Keratinocyte (primary cell): ENCODE measurements at regions not wholly inside any gene's neighbourhood (a gene's known extent, or its start where the extent isn't known, plus 50 kb on each side); places are given as distances from the start of the nearest gene placed in this dataset.

Experiments
- DNase-seq: peaks from one replicate; pipeline ENCODE4 v3.0.0-alpha.2; 2011; ENCODE audit warnings: low read depth, missing footprints, low spot score
- FAIRE-seq: peaks from 2 replicates; lab custom pipeline; 2011; peaks lifted over from hg19 to GRCh38; lab: Jason Lieb, UNC
- H2AFZ ChIP-seq: 2 replicates; pipeline ENCODE4 v1.6.0; 2012; ENCODE audit warnings: low read length, control low read depth, inconsistent platforms; ENCODE audit not compliant: control insufficient read depth
- H3K27ac ChIP-seq: 2 replicates; pipeline ENCODE4 v1.5.1; 2011; ENCODE audit warnings: low read length; ENCODE audit not compliant: control insufficient read depth, insufficient read depth
- H3K27me3 ChIP-seq: 3 replicates; pipeline ENCODE4 v1.6.0; 2011; ENCODE audit warnings: low read length; ENCODE audit not compliant: control insufficient read depth, insufficient read depth; ENCODE audit errors: extremely low read depth
- H3K36me3 ChIP-seq, 2 experiments: 2 replicates in 1 of 2; 3 replicates in 1 of 2; pipeline ENCODE4 v1.5.1; 2011; ENCODE audit warnings: low read length in 2 of 2, mild to moderate bottlenecking in 1 of 2; ENCODE audit not compliant: control insufficient read depth in 2 of 2, insufficient read depth in 2 of 2; ENCODE audit errors: extremely low read depth in 1 of 2
- H3K4me1 ChIP-seq: 3 replicates; pipeline ENCODE4 v1.5.1; 2011; ENCODE audit warnings: low read length; ENCODE audit not compliant: control insufficient read depth, insufficient read depth; ENCODE audit errors: extremely low read depth
- H3K4me2 ChIP-seq: 3 replicates; pipeline ENCODE4 v1.6.0; 2011; ENCODE audit warnings: low read depth, low read length; ENCODE audit not compliant: control insufficient read depth, insufficient read depth; ENCODE audit errors: extremely low read depth
- H3K4me3 ChIP-seq, 3 experiments: fragments of 200-600 bp in 1 of 3; sonication (generic) in 1 of 3; 2 replicates in 2 of 3; 3 replicates in 1 of 3; pipeline ENCODE4 v1.5.1; 2011 to 2016; ENCODE audit warnings: low read length in 3 of 3, mild to moderate bottlenecking in 3 of 3, control low read depth in 2 of 3, inconsistent platforms in 1 of 3, low read depth in 1 of 3, mixed read lengths in 1 of 3, mixed run types in 1 of 3, moderate library complexity in 1 of 3; ENCODE audit not compliant: control insufficient read depth in 2 of 3, insufficient read depth in 2 of 3; ENCODE audit errors: extremely low read depth in 1 of 3
- H3K79me2 ChIP-seq: 2 replicates; pipeline ENCODE4 v1.6.0; 2012; ENCODE audit warnings: low read length; ENCODE audit not compliant: control insufficient read depth, insufficient read depth
- H3K9ac ChIP-seq: 3 replicates; pipeline ENCODE4 v1.6.0; 2011; ENCODE audit warnings: low read length; ENCODE audit not compliant: control insufficient read depth, insufficient read depth; ENCODE audit errors: extremely low read depth
- H3K9me1 ChIP-seq: 3 replicates; pipeline ENCODE4 v1.6.0; 2011; ENCODE audit warnings: low read length; ENCODE audit not compliant: control insufficient read depth, insufficient read depth; ENCODE audit errors: extremely low read depth
- H3K9me3 ChIP-seq: 2 replicates; pipeline ENCODE4 v1.5.1; 2012; ENCODE audit warnings: low read depth, low read length; ENCODE audit not compliant: control insufficient read depth
- H4K20me1 ChIP-seq: 3 replicates; pipeline ENCODE4 v1.6.0; 2011; ENCODE audit warnings: low read length; ENCODE audit not compliant: control insufficient read depth, insufficient read depth; ENCODE audit errors: extremely low read depth
- EZH2 ChIP-seq: IDR thresholded peaks from one replicate; pipeline ENCODE4 v1.6.1; 2012; ENCODE audit warnings: inconsistent platforms, mild to moderate bottlenecking, low read length, moderate library complexity
- dilution Hi-C: fragments of 300-500 bp; cut with MboI; formaldehyde crosslinking; loops from one replicate; pipeline ENCODE4 v1.7.0; 2020; ENCODE audit warnings: low sequenced_read_pairs; ENCODE audit not compliant: extremely low pct_ligation_motif_present
- TF ChIP-seq, protein P1 (sequence below), 3 experiments: IDR thresholded peaks in 1 of 3; conservative IDR thresholded peaks in 1 of 3; optimal IDR thresholded peaks in 1 of 3; 2 replicates in 2 of 3; 3 replicates in 1 of 3; pipeline versions ENCODE3 to v1.5.1; 2011; ENCODE audit warnings: low read length in 3 of 3, mild to moderate bottlenecking in 3 of 3, moderate library complexity in 2 of 3, control low read depth in 1 of 3, inconsistent platforms in 1 of 3; ENCODE audit not compliant: insufficient read depth in 2 of 3; ENCODE audit errors: extremely low read depth in 1 of 3

DNA sequence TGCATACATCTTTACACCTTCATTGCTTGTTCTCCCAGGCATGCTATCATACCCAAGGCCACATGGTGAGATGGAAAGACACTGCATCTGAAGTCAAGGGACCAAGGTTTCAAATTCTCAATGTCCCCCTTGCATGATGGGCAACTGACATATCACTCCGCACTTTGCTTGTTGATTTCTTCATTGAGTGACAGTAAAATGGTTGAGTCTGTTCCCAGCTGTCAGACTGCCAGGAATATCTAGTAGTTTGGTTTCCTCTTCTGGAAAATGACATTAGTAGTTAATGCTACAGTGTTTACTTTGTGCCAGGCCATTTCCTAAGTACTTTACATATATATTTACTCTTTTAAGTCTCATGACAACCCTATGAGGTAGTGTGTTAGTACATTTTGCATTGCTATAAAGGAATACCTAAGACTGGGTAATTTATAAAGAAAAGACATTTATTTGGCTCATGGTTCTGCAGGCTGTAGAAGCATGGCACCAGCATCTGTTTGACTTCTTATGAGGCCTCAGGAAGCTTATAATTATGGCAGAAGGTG lies 114.4 kb downstream of the PCSK1 start:
- FAIRE-seq: no peak

DNA sequence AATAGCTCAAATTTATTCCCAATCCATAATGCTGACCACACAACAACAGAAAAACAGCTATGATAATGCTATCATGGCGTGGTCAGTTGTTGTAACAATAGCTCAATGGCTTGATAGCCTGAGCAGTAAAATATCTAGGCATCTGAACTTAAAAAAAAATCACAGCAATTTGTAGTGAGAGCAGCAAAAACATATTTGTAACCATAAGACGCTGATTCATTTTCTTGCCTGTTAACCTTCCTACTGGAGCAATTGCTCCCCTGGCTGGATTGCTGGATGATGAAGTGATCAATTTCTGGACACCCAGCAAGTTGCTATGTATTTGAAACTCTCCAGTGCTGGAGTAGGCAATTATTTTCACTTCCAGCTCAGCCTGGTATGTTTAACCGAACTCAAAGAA lies 115.1 kb downstream of the PCSK1 start:
- H3K9me3 ChIP-seq: no peaks in the 10 kb centered on the region
- peaks cover 0 to 1% of the 10 kb centered on the region in 2 experiments for H3K36me3 ChIP-seq
- no peak overlapping the region for H3K4me3 ChIP-seq
- H3K9ac ChIP-seq: no peak overlapping the region
- no peaks in the 10 kb centered on the region for H4K20me1 ChIP-seq
- no peaks in the 10 kb centered on the region for H3K79me2 ChIP-seq
- H3K27ac ChIP-seq: no peak overlapping the region
- TF ChIP-seq EZH2: no peak
- TF ChIP-seq, protein P1, sequence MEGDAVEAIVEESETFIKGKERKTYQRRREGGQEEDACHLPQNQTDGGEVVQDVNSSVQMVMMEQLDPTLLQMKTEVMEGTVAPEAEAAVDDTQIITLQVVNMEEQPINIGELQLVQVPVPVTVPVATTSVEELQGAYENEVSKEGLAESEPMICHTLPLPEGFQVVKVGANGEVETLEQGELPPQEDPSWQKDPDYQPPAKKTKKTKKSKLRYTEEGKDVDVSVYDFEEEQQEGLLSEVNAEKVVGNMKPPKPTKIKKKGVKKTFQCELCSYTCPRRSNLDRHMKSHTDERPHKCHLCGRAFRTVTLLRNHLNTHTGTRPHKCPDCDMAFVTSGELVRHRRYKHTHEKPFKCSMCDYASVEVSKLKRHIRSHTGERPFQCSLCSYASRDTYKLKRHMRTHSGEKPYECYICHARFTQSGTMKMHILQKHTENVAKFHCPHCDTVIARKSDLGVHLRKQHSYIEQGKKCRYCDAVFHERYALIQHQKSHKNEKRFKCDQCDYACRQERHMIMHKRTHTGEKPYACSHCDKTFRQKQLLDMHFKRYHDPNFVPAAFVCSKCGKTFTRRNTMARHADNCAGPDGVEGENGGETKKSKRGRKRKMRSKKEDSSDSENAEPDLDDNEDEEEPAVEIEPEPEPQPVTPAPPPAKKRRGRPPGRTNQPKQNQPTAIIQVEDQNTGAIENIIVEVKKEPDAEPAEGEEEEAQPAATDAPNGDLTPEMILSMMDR (optimal IDR thresholded peaks at IDR 0.05 in 1 of 3, IDR thresholded peaks at IDR 0.05 in 1 of 3, conservative IDR thresholded peaks at IDR 0.05 in 1 of 3; ENCODE audit: extremely low read depth in 1 of 3, insufficient read depth in 2 of 3, low read length in 3 of 3): no peak
- no peak overlapping the region for H2AFZ ChIP-seq
- FAIRE-seq (no peak), DNase-seq (no peak)
- dilution Hi-C loops: no loop called here
- no peaks in the 10 kb centered on the region for H3K9me1 ChIP-seq
- peaks cover 19% of the 10 kb centered on the region for H3K4me1 ChIP-seq
- H3K4me2 ChIP-seq: no peak overlapping the region
- no peaks in the 10 kb centered on the region for H3K27me3 ChIP-seq

More for the DNA sequence above, 114.4 kb downstream of the PCSK1 start:
- peaks cover 19% of the 10 kb centered on the region for H3K4me1 ChIP-seq
- no peak overlapping the region for H3K27ac ChIP-seq
- dilution Hi-C loops: no loop called here
- H3K9ac ChIP-seq: no peak overlapping the region
- no peaks in the 10 kb centered on the region for H3K27me3 ChIP-seq
- no peaks in the 10 kb centered on the region for H4K20me1 ChIP-seq
- peaks cover 0 to 1% of the 10 kb centered on the region in 2 experiments for H3K36me3 ChIP-seq
- H3K4me2 ChIP-seq: no peak overlapping the region
- no peaks in the 10 kb centered on the region for H3K9me1 ChIP-seq
- no peaks in the 10 kb centered on the region for H3K79me2 ChIP-seq
- DNase-seq: no peak
- no peak for TF ChIP-seq EZH2
- TF ChIP-seq, protein P1 (optimal IDR thresholded peaks at IDR 0.05 in 1 of 3, IDR thresholded peaks at IDR 0.05 in 1 of 3, conservative IDR thresholded peaks at IDR 0.05 in 1 of 3; ENCODE audit: extremely low read depth in 1 of 3, insufficient read depth in 2 of 3, low read length in 3 of 3): no peak
- no peak overlapping the region for H2AFZ ChIP-seq
- H3K4me3 ChIP-seq: no peak overlapping the region
- H3K9me3 ChIP-seq: no peaks in the 10 kb centered on the region
